MM.1S (cell line): ENCODE measurements at regions not wholly inside any gene's neighbourhood (a gene's known extent, or its start where the extent isn't known, plus 50 kb on each side); places are given as distances from the start of the nearest gene placed in this dataset.

Source experiments
- EZH2 ChIP-seq: fragments of 300-600 bp; sonication (generic); optimal IDR thresholded peaks from 2 replicates; pipeline ENCODE3; 2017; ENCODE audit warnings: low read depth, mild to moderate bottlenecking, antibody characterized with exemption, low read length, mixed read lengths
- TF ChIP-seq, protein P1 (sequence below): fragments of 300-600 bp; sonication (generic); IDR thresholded peaks from 2 replicates; pipeline ENCODE4 v1.5.1; 2016; ENCODE audit warnings: antibody characterized with exemption, low read length, mixed read lengths

DNA sequence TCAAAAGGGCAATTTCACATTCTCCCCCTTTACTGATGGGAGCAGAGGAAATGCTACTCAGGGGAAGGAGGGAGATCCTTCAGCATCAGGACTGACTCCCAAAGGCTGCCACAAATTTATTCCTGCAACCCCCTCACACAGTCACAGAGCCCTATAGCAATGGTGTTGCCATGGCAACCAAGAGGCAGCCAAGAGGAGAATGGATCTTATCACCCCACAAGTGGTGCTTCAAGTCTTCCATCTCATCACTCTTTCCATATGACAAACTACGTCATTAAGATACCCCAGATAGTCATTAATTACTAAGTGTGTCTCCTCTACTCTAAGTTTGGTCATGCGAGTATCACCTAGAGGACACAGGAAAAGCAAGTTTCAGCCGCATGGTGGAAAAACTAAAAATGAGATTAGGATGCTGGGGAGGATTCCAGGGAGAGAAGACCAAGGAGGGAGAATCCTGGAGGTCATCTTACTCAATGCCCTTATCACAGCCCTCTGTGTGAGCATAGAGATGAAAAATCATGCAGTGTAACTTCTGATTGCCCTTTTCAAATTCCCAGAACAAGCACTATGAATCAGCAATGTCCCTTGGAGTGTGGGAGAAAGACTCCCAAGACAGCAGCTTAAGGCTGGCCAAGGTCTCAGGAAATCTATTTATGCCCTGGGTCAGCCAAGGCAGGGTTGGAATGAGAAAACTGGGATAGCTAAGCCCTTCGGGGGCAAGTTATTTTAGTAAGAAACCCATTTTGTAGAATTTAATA is 885.7 kb upstream of the KLHL29 start:
- TF ChIP-seq, protein P1, sequence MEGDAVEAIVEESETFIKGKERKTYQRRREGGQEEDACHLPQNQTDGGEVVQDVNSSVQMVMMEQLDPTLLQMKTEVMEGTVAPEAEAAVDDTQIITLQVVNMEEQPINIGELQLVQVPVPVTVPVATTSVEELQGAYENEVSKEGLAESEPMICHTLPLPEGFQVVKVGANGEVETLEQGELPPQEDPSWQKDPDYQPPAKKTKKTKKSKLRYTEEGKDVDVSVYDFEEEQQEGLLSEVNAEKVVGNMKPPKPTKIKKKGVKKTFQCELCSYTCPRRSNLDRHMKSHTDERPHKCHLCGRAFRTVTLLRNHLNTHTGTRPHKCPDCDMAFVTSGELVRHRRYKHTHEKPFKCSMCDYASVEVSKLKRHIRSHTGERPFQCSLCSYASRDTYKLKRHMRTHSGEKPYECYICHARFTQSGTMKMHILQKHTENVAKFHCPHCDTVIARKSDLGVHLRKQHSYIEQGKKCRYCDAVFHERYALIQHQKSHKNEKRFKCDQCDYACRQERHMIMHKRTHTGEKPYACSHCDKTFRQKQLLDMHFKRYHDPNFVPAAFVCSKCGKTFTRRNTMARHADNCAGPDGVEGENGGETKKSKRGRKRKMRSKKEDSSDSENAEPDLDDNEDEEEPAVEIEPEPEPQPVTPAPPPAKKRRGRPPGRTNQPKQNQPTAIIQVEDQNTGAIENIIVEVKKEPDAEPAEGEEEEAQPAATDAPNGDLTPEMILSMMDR: no peak
- no peak for TF ChIP-seq EZH2
